DOHH2 (cell line): ENCODE measurements at regions not wholly inside any gene's neighbourhood (a gene's known extent, or its start where the extent isn't known, plus 50 kb on each side); places are given as distances from the start of the nearest gene placed in this dataset.

Experiments
- H3F3A ChIP-seq: fragments of 200-600 bp; sonication (generic), shearing (Covaris generic); 2 replicates; pipeline ENCODE4 v1.6.0; 2016; ENCODE audit warnings: antibody characterized with exemption, mild to moderate bottlenecking; ENCODE audit not compliant: control insufficient read depth, insufficient read depth
- H3K27ac ChIP-seq: fragments of 200-600 bp; sonication (generic); 2 replicates; pipeline ENCODE4 v1.5.1; 2014; ENCODE audit warnings: low read depth, mild to moderate bottlenecking, low read length, moderate library complexity
- H3K27me3 ChIP-seq: fragments of 200-600 bp; sonication (generic); 2 replicates; pipeline ENCODE4 v1.6.1; 2014; ENCODE audit warnings: mild to moderate bottlenecking, low read length, mixed read lengths; ENCODE audit not compliant: control insufficient read depth
- H3K36me3 ChIP-seq: fragments of 200-600 bp; sonication (generic); 2 replicates; pipeline ENCODE4 v1.6.1; 2014; ENCODE audit warnings: mild to moderate bottlenecking, low read length, moderate library complexity, mixed read lengths; ENCODE audit not compliant: control insufficient read depth
- H3K4me1 ChIP-seq: fragments of 200-600 bp; sonication (generic); 2 replicates; pipeline ENCODE4 v1.6.1; 2014; ENCODE audit warnings: mild to moderate bottlenecking, low read length, mixed read lengths; ENCODE audit not compliant: control insufficient read depth
- H3K4me2 ChIP-seq: fragments of 200-600 bp; sonication (generic); 2 replicates; pipeline ENCODE4 v1.6.0; 2014; ENCODE audit warnings: mild to moderate bottlenecking, low read length, moderate library complexity
- H3K4me3 ChIP-seq: fragments of 200-600 bp; sonication (generic); 2 replicates; pipeline ENCODE4 v1.5.1; 2014; ENCODE audit warnings: mild to moderate bottlenecking, low read length, mixed read lengths
- H3K79me2 ChIP-seq: fragments of 200-600 bp; sonication (generic); 2 replicates; pipeline ENCODE4 v1.6.1; 2014; ENCODE audit warnings: mild to moderate bottlenecking, low read length, mixed read lengths; ENCODE audit not compliant: control insufficient read depth
- H3K9me2 ChIP-seq: fragments of 200-600 bp; sonication (generic); replicated peaks from 2 replicates; pipeline ENCODE4 v1.6.1; 2014; ENCODE audit warnings: mild to moderate bottlenecking, low read length, mixed read lengths; ENCODE audit not compliant: control insufficient read depth
- H3K9me3 ChIP-seq: fragments of 200-600 bp; sonication (generic); 2 replicates; pipeline ENCODE4 v1.6.1; 2014; ENCODE audit warnings: antibody characterized with exemption, low read length, mixed read lengths; ENCODE audit not compliant: control insufficient read depth, insufficient read depth
- H4K20me1 ChIP-seq: fragments of 200-600 bp; sonication (generic); 2 replicates; pipeline ENCODE4 v1.6.0; 2014; ENCODE audit warnings: low read depth, mild to moderate bottlenecking, antibody characterized with exemption, low read length, moderate library complexity; ENCODE audit not compliant: control insufficient read depth, insufficient read depth
- EZH2phosphoT487 ChIP-seq: fragments of 200-600 bp; sonication (generic); IDR thresholded peaks from 2 replicates; pipeline ENCODE4 v1.6.1; 2017; ENCODE audit warnings: borderline replicate concordance, mild to moderate bottlenecking, antibody characterized with exemption, low read length, moderate library complexity, mixed read lengths
- TF ChIP-seq, protein P1 (sequence below): fragments of 200-600 bp; sonication (generic); IDR thresholded peaks from one replicate; pipeline ENCODE4 v1.5.1; 2014; ENCODE audit warnings: antibody characterized with exemption, mild to moderate bottlenecking, low read depth, low read length; ENCODE audit not compliant: poor library complexity, severe bottlenecking

DNA sequence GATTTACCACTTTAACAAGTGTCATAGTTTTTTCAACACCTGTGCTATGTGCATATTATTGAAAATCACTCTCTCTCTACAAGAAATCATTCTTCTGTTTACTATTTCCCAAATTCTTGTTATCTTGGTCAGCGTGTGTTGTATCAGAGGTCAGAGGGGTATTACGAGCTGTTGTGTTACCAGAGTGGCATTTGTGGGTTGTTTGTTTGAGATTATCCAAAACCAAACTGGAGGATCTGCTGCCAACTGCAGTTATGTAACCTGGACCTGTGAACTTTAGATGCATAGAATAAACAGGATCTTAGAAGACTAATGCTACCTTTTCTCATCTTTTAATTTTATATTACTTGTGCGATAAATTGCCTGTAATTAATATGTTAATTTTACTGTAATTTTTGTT, 1751.4 kb upstream of the SPRY2 start:
- no peak overlapping the region for H3K4me3 ChIP-seq
- no peak overlapping the region for H3K27ac ChIP-seq
- H3K9me2 ChIP-seq, result no peaks in the 10 kb centered on the region
- no peaks in the 10 kb centered on the region for H3K36me3 ChIP-seq
- no peak for TF ChIP-seq EZH2phosphoT487
- TF ChIP-seq, protein P1, sequence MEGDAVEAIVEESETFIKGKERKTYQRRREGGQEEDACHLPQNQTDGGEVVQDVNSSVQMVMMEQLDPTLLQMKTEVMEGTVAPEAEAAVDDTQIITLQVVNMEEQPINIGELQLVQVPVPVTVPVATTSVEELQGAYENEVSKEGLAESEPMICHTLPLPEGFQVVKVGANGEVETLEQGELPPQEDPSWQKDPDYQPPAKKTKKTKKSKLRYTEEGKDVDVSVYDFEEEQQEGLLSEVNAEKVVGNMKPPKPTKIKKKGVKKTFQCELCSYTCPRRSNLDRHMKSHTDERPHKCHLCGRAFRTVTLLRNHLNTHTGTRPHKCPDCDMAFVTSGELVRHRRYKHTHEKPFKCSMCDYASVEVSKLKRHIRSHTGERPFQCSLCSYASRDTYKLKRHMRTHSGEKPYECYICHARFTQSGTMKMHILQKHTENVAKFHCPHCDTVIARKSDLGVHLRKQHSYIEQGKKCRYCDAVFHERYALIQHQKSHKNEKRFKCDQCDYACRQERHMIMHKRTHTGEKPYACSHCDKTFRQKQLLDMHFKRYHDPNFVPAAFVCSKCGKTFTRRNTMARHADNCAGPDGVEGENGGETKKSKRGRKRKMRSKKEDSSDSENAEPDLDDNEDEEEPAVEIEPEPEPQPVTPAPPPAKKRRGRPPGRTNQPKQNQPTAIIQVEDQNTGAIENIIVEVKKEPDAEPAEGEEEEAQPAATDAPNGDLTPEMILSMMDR, result no peak
- H4K20me1 ChIP-seq, result no peaks in the 10 kb centered on the region
- H3K9me3 ChIP-seq, result no peaks in the 10 kb centered on the region; the same call in 1 of the 2 replicates
- H3F3A ChIP-seq, result no peaks in the 10 kb centered on the region
- H3K27me3 ChIP-seq, result no peaks in the 10 kb centered on the region
- H3K79me2 ChIP-seq, result no peaks in the 10 kb centered on the region
- H3K4me2 ChIP-seq, result no peak overlapping the region
- H3K4me1 ChIP-seq, result no peaks in the 10 kb centered on the region

DNA sequence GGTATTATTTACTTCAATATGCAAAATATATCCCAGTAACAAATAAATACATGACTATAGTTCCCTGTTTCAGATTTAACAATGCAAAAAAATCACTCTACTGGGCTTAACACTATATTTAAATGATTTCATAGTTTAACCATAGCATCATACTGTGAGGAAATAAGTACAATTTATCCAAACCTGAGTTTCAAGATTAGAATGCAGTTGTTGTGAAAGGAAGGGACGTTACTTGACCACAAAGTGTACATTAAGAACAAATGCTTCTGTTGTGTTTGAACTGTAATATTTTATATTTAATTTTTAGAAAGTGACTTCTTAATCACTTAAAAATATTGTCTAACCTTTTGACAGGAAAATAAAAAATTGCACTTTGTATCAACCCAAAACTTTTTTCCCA, 1747.9 kb upstream of the SPRY2 start:
- H3K9me3 ChIP-seq, result no peaks in the 10 kb centered on the region; the same call in 1 of the 2 replicates
- no peak overlapping the region for H3K4me3 ChIP-seq
- no peaks in the 10 kb centered on the region for H3K9me2 ChIP-seq
- no peaks in the 10 kb centered on the region for H3K4me1 ChIP-seq
- no peaks in the 10 kb centered on the region for H4K20me1 ChIP-seq
- no peak overlapping the region for H3K27ac ChIP-seq
- no peaks in the 10 kb centered on the region for H3K27me3 ChIP-seq
- TF ChIP-seq, protein P1, result no peak
- TF ChIP-seq EZH2phosphoT487, result no peak
- no peaks in the 10 kb centered on the region for H3K36me3 ChIP-seq
- no peaks in the 10 kb centered on the region for H3F3A ChIP-seq
- H3K4me2 ChIP-seq, result no peak overlapping the region
- no peaks in the 10 kb centered on the region for H3K79me2 ChIP-seq

DNA sequence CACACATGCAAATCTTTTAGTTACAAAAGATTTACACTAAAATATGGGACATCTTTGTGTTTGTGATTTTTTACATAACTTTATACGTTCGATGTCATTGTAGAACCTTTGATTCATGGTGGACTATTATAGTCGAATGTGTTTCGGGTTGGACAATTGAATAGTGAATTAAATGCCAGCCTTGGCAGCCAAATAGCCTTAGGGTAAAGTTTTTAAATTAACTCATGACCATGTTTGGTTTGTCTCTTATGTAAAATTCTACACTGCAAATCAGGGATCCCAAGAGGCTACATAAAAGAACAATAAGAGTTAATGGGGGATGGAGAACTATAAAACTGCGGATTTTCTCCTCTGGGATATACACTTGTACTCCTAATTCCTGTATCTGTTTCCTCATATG, 1735.6 kb upstream of the SPRY2 start:
- H3K36me3 ChIP-seq, result no peaks in the 10 kb centered on the region
- no peaks in the 10 kb centered on the region for H3K27me3 ChIP-seq
- no peak for TF ChIP-seq EZH2phosphoT487
- TF ChIP-seq, protein P1, result no peak
- H3K9me2 ChIP-seq, result no peaks in the 10 kb centered on the region
- no peaks in the 10 kb centered on the region for H3K79me2 ChIP-seq
- H3K9me3 ChIP-seq, result no peaks in the 10 kb centered on the region
- no peaks in the 10 kb centered on the region for H4K20me1 ChIP-seq
- no peak overlapping the region for H3K4me3 ChIP-seq
- H3F3A ChIP-seq, result no peaks in the 10 kb centered on the region
- no peak overlapping the region for H3K27ac ChIP-seq
- no peaks in the 10 kb centered on the region for H3K4me1 ChIP-seq
- H3K4me2 ChIP-seq, result no peak overlapping the region

GRCh38 chr13:82070416-82070815, 1729.5 kb upstream of the SPRY2 start:
- no peaks in the 10 kb centered on the region for H3F3A ChIP-seq
- no peaks in the 10 kb centered on the region for H4K20me1 ChIP-seq
- TF ChIP-seq, protein P1, result no peak
- no peak for TF ChIP-seq EZH2phosphoT487
- H3K27ac ChIP-seq, result no peak overlapping the region
- no peak overlapping the region for H3K4me2 ChIP-seq
- H3K36me3 ChIP-seq, result no peaks in the 10 kb centered on the region
- H3K4me3 ChIP-seq, result no peak overlapping the region
- H3K27me3 ChIP-seq, result no peaks in the 10 kb centered on the region
- H3K4me1 ChIP-seq, result no peaks in the 10 kb centered on the region
- H3K79me2 ChIP-seq, result no peaks in the 10 kb centered on the region
- no peaks in the 10 kb centered on the region for H3K9me2 ChIP-seq
- H3K9me3 ChIP-seq, result no peaks in the 10 kb centered on the region
